Calu3 (cell line): ENCODE measurements at regions not wholly inside any gene's neighbourhood (a gene's known extent, or its start where the extent isn't known, plus 50 kb on each side); places are given as distances from the start of the nearest gene placed in this dataset.

Source experiments
- BruUV-seq: library from RNA; stranded (reverse); fragments of 400-500 nt; replicated peaks from 2 replicates; lab custom pipeline; 2021; lab: Mats Ljungman, UMichigan
- CTCF ChIA-PET: fragments of 300-600 bp; sonication (Branson Sonifier 250); formaldehyde crosslinking; loops from one replicate; lab custom pipeline; 2022; ENCODE audit warnings: antibody characterized with exemption; lab: Charles Lee
- DNase-seq: peaks from one replicate; pipeline ENCODE4 v3.0.0; 2022
- H3K27ac Mint-ChIP-seq: one replicate; pipeline ENCODE4 v1.8.0; 2022; ENCODE audit warnings: mixed read lengths; ENCODE audit not compliant: unreplicated experiment
- H3K27me3 Mint-ChIP-seq: one replicate; pipeline ENCODE4 v1.8.0; 2022; ENCODE audit warnings: mixed read lengths; ENCODE audit not compliant: unreplicated experiment
- H3K36me3 Mint-ChIP-seq: one replicate; pipeline ENCODE4 v1.8.0; 2022; ENCODE audit warnings: mild to moderate bottlenecking, moderate library complexity, mixed read lengths; ENCODE audit not compliant: insufficient read depth, unreplicated experiment
- H3K4me1 Mint-ChIP-seq: one replicate; pipeline ENCODE4 v1.8.0; 2022; ENCODE audit warnings: mild to moderate bottlenecking, low read depth, mixed read lengths; ENCODE audit not compliant: unreplicated experiment
- H3K4me3 Mint-ChIP-seq: one replicate; pipeline ENCODE4 v1.8.0; 2022; ENCODE audit warnings: mild to moderate bottlenecking, low read depth, moderate library complexity, mixed read lengths; ENCODE audit not compliant: unreplicated experiment
- H3K9me3 Mint-ChIP-seq: one replicate; pipeline ENCODE4 v1.8.0; 2022; ENCODE audit warnings: low read depth, mixed read lengths; ENCODE audit not compliant: unreplicated experiment
- CTCF ChIP-seq: fragments of 200-600 bp; IDR thresholded peaks from one replicate; pipeline ENCODE4 v1.8.0; 2022; ENCODE audit warnings: antibody characterized with exemption; ENCODE audit not compliant: unreplicated experiment
- intact Hi-C: fragments of 100-400 bp; cut with micrococcal nuclease; formaldehyde crosslinking; loops from one replicate; pipeline ENCODE4 v1.10.0; 2022; ENCODE audit not compliant: unreplicated experiment

- CTCF ChIA-PET, result no interaction called here
- DNase-seq, result peak; percentile 21
- TF ChIP-seq CTCF, result no peak
- no peaks in the 10 kb centered on the region for H3K27me3 Mint-ChIP-seq
- H3K27ac Mint-ChIP-seq, result peak overlapping the region; percentile 25
- peaks cover 46% of the 10 kb centered on the region for H3K4me1 Mint-ChIP-seq
- H3K36me3 Mint-ChIP-seq, result peaks cover 9% of the 10 kb centered on the region
- peak overlapping the region; percentile 3 for H3K4me3 Mint-ChIP-seq
- intact Hi-C loops, result no loop called here
- TSS peak; percentile 28 for BruUV-seq
- H3K9me3 Mint-ChIP-seq, result no peaks in the 10 kb centered on the region
Observed at GRCh38 chr3:98966862-98967546, 65.5 kb upstream of the DCBLD2 start.

GRCh38 chr3:98966434-98966833 lies 64.9 kb upstream of the DCBLD2 start:
- peak overlapping the region; percentile 25 for H3K27ac Mint-ChIP-seq
- H3K4me1 Mint-ChIP-seq, result peaks cover 40% of the 10 kb centered on the region
- intact Hi-C loops, result no loop called here
- H3K9me3 Mint-ChIP-seq, result no peaks in the 10 kb centered on the region
- H3K27me3 Mint-ChIP-seq, result no peaks in the 10 kb centered on the region
- no peak for TF ChIP-seq CTCF
- DNase-seq, result no peak
- CTCF ChIA-PET, result no interaction called here
- BruUV-seq, result no TSS peak
- H3K36me3 Mint-ChIP-seq, result peaks cover 5% of the 10 kb centered on the region
- H3K4me3 Mint-ChIP-seq, result no peak overlapping the region

GRCh38 chr3:98964784-98965183 lies 63.3 kb upstream of the DCBLD2 start:
- intact Hi-C loops, result loop anchor here (5.0 kb wide), 2 partner anchors 42 to 67 kb away; no protein-coding TSS in a partner anchor
- H3K9me3 Mint-ChIP-seq, result no peaks in the 10 kb centered on the region
- H3K27me3 Mint-ChIP-seq, result no peaks in the 10 kb centered on the region
- H3K27ac Mint-ChIP-seq, result no peak overlapping the region
- H3K4me1 Mint-ChIP-seq, result peaks cover 24% of the 10 kb centered on the region
- no peak for DNase-seq
- TF ChIP-seq CTCF, result no peak
- no TSS peak for BruUV-seq
- no peak overlapping the region for H3K4me3 Mint-ChIP-seq
- H3K36me3 Mint-ChIP-seq, result no peaks in the 10 kb centered on the region
- CTCF ChIA-PET, result interaction anchor here (0.5 kb wide), 1 partner anchor 1900 kb away, joined by 3 read pairs; no protein-coding TSS in a partner anchor

- H3K9me3 Mint-ChIP-seq, result no peaks in the 10 kb centered on the region
- CTCF ChIA-PET, result no interaction called here
Observed at GRCh38 chr3:98963546-98963945, 62.1 kb upstream of the DCBLD2 start.

More at GRCh38 chr3:98963546-98963945, 62.1 kb upstream of the DCBLD2 start:
- DNase-seq, result no peak
- BruUV-seq, result no TSS peak
- H3K36me3 Mint-ChIP-seq, result no peaks in the 10 kb centered on the region
- TF ChIP-seq CTCF, result no peak
- intact Hi-C loops, result loop anchor here (5.0 kb wide), 2 partner anchors 41 to 66 kb away; no protein-coding TSS in a partner anchor
- peaks cover 21% of the 10 kb centered on the region for H3K4me1 Mint-ChIP-seq
- no peaks in the 10 kb centered on the region for H3K27me3 Mint-ChIP-seq
- no peak overlapping the region for H3K4me3 Mint-ChIP-seq
- H3K27ac Mint-ChIP-seq, result no peak overlapping the region
